GM21723 (cell line): ENCODE measurements at regions not wholly inside any gene's neighbourhood (a gene's known extent, or its start where the extent isn't known, plus 50 kb on each side); places are given as distances from the start of the nearest gene placed in this dataset.

Experiments
- ATAC-seq: cut with Tn5 transposase; IDR thresholded peaks from one replicate; pipeline ENCODE4 v1.9.1; 2021; ENCODE audit warnings: mild to moderate bottlenecking, moderate library complexity; ENCODE audit not compliant: unreplicated experiment

DNA sequence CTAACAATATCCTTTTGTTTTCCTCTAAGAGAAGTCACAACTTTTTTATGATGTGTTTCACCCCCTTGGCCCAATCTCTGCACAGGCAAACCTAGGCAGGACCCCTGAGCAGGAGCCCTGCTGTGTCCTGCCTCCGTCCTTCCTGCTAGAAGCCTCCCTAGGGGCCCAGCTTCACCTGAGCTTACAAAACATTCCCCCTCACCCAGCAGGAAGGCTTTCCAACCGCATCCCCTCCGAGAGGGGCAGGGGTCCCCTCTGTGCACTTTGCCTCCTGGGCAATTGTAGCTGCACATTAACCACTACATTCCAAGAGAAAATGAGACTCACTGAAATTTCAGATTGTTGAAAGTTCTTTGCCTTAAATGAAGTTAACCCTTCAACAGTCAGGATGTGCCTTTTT is 176.2 kb downstream of the IRX2 start:
- ATAC-seq, result no peak

DNA sequence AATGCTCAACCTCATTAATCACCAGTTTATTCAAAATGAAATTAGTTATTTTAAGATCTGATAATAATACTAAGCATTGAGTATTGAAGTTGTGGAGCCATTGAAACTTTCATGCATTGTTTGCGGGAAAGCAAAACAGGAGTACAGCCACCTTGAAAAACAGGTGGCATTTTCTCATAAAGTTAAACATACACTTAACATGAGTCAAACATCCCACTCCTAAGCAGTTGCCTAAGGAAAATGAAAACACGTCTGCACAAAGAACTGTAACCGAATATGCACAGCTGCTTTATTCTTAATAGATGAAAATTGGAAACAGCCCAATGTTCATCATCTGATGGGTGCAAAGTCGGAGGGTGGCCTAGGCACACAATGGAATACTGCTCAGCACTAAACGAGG is 177.3 kb downstream of the IRX2 start:
- ATAC-seq, result no peak

DNA sequence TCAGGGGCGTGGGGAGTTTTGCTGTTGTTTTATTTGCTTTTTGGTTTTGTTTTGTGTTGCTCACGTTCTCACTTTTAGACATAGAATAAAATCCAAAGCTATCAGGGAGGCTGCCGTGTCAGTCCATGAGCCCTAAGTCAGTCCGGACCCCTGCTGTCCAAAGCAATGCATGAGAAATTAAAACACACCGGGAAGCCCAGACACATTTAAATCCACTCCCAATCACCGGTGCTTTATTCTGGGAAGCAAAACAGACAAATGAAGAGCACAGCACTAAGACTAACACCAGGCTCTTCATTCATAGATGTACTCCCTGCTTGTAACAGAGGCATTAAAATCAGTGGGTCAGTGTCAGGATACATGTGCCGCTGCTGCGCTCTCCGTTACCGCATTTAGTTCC is 180.9 kb downstream of the IRX2 start:
- no peak for ATAC-seq

DNA sequence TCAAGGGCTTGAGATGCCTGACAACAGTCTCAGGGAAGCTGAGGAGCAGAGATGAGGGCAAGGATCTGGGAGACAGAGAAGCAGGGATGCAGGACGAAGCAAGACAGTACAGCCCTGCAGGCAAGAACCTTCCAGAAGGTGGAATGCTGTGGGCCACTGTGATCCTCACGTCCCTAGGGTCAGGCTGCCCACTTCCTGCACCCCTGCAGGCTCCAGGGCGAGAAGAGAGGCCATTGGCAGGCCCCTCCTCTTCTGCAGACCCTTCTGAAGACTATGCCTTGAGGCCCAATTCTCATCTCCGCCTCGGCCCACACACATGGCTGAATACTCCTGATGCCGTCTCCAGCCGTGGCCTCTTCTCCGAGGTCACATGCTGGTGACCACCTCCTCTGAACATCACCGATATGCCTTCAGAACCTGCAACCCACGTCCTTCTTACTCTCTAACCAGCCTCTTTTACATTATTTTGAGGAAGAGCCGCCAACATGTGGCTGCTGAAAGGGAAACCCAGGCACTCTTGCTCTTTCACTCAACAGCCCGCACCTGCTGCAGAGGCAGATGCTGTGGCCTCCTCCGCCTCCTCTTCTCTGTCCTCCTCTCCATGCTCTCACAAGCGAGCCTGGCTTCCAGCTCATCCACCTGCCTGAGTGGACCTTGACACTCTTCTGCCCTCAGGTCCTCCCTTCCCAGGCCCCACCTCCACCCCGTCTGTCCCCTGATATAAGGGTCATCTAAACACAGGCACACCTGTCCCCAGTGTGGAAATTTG is 181.5 kb downstream of the IRX2 start:
- no peak for ATAC-seq

DNA sequence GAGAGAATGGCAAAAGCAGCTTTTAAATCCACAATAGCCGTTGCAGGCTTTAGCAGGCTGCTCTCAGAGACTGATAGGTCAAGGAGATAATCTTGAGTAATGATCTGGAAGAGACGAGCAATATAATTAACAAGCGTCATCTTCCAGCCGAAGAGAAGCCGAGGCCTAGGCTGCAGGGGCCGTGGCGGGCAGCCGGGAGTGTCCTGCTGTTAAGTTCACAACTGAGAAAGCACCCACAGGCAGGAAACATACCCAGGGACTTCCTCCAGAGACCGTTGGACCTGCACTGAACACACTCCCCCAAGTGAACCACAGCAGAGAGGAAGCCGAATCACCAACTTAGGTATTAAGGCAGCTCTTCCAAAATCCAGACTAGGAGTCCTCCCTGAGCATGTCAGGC is 182.3 kb downstream of the IRX2 start:
- ATAC-seq, result no peak

DNA sequence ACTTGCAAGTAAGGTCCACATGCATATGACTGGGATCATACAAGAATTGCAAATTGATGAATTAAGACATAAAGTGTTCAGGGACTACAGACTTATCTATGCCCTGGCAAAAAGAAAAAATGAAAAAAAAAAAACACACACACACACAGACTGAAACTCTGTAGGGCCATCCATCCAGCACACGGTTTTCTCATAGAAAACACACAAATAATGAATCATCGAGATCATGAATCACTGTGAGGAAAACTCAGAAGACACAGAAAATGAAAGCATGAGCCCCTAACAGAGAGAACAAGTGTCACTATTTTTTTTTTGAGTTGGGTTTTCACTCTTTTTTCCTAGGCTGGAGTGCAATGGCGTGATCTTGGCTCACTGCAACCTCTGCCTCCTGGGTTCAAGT is 185.2 kb downstream of the IRX2 start:
- no peak for ATAC-seq

DNA sequence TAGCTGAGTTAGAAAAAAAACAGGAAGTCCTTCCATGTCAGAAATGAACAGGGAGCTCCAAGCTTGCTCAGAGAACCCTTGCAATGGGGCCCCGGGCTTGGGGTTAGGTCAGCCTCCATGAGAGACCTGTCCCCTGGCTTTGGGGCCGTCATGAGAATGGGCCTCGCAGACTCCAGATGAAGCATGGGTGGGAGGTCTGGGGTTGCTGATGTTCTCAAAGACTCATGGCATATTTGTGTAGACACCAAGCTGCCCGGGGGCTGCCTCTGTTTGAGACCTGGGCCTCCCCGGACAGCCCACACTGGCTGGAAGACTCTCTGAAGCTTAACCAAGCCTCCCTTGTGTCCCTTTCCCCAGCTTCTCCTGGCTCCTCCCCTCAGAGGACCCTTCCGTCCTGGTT is 186.3 kb downstream of the IRX2 start:
- no peak for ATAC-seq

DNA sequence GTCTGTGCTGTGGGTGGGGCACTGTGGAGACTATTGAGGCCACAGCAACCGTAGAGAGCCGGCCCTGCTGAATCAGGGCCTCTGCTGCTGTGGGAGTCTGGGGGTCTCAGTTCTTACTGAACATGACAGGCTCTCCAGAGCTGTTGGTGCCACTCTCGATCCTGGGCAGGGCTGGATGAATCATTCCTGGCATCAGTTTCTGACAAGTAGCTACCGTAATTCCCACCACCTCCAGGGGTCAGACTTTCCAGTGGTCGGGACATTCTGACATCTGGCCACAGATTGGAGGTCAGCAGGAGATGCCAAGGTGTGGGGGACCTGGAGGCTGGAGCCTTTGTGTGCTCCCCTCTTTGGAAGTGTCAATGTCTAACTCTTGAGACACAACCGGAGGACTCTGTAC is 188.4 kb downstream of the IRX2 start:
- no peak for ATAC-seq

DNA sequence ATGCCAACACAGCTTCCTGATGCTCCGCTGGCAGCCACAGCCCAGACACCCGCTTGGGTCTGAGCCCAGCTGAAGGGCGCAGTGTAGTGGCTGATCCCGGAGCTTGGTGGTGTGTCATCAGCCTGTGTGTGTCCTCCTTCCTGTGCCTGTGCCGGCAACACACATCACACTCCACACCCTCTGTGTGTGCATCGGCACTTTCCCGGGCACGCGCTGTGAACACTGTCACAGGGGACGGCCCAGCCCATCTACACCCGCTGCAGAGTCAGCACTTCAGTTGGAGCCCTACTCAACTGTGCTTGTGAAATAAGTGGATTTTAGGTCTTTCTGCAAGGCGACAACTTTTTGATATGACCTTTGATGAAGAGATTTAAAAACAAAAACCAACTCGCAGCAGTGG is 189.4 kb downstream of the IRX2 start:
- ATAC-seq, result no peak

DNA sequence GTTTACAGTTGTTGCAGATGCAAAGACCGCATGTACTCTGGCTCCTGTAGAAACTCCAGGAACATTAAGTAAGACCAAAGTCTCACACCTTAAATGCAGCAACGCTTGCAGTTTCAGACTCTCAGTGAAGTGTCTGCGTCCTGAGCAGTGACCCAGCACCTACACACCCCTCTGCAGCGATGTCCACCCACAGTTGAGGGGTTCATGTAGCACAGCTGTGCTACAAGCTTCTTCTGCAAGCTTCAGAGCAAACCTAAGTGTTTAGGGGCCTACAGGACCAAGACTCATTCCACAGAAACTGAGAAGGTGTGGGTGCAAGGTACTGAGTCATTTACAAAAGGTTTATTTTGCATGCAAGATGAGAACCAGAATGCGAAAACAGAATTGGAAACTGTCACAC is 191.0 kb downstream of the IRX2 start:
- no peak for ATAC-seq

DNA sequence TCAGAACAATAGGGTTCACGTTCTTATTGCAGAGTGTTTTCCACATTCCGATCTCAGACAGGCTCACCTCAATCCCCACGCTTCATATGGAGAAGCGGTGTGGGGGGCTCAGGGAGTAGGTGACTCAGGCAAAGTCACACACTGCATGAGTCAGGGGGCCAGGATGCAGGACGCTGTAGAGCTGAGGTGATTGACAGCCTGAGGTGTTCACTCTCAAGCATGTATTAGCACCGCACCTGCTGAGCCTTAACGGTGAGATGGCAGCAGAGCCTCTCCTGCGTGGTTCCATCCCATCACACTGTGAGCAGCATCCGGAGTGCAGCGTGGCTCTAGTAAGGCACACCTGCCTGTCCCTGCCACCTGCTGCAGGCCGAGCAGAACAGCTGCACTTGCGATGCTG is 194.0 kb downstream of the IRX2 start:
- ATAC-seq, result no peak

DNA sequence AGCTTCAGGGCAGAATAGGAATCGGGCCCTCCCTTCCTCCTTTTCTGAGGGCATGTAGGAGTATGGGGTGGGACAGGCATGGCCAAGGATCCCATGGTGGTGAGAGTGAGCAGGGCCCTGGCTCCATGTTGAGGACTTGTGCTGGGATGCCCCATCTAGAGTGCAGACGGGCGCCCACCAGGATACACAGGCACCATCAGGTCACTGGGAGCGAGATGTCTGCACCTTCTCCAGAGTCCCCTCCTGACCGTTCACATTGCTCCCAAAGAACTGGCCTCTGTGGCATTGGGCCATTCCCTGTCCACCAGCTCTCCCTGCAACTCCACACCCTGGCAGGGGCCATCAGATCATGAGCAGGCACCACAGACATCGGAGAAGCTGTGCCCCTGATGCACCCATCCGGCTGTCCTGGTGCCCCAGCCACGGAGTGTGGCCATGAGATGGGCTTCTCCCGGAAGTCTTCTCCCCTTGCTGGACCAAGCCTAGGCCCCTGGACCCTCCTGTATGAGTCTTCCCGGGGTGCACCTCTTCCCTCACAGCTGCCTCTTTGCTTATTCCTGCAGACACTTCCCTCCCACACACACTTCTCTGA is 195.0 kb downstream of the IRX2 start:
- ATAC-seq, result no peak

DNA sequence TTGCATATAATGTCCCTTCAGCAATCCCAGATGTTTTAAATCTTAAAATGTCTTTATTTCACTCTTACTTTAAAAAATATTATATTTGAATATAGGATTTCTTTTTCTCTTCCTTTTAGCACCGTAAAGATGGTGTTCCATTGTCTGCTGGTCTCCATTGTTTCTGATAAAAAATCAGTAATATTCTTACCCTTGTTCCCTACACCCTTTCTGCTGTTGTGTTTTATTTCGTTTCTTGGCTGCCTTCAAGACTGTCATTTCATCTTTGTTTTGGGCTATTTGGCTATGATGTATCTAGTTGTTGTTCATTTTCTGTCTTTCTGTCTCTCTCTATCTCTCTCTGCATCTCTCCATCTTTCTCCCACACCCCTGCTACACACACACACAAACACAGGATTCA is 197.9 kb downstream of the IRX2 start:
- no peak for ATAC-seq

DNA sequence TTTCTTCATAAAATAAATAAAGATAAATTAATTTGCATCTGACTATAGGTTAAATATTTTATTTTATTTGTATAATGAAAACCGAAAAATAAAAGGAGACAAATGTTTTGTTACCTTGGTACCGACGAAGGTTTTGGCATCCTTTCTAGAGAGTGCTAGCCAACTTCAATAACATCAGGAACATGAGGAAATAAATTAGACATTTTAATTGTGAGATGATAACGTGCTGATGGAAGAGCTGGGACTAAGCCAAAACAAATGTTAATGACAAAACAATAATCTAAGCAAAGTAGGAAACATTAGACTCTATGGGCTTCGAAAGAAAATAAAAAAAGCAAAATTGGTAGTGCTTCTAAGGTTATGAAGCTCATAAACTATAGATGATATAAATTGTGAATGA is 201.0 kb downstream of the IRX2 start:
- no peak for ATAC-seq

DNA sequence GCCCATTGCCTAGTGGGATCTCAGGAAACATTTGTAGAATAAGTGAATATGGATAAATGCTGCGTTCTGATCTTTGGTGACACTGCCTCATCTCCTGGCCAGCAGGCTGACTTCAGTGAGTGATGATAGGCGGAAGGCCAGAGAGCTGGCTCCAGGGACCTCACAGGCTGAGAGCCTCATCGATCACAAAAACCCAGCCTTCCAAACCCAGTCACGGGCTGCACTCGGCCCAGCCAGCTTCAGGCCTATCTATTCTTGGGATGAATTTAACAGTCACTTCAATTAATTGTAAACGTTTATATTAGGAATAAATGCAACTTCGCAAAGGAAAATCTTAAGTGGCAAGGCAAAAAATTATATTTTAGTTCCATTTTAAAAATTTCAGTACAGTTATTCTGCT is 201.6 kb downstream of the IRX2 start:
- ATAC-seq, result no peak

DNA sequence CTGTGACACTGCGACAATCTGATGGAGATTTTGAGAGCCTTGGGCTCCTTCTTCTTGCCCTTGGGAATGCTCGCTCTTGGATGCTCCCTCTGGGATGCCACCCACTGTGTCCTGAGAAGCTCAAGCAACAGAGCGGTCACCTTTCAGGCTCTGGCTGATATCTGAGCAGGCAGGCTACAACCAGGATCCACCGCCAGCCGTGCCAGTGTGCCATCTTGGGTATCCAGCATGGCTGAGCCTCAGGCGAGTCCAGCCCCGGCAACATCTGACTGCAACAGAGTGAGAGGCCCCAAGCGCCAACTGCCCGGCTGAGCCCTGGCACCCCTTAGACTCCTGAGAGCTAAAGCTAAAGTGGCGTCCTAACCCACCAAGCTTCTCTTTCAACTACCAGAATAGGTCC is 202.1 kb downstream of the IRX2 start:
- ATAC-seq, result no peak

DNA sequence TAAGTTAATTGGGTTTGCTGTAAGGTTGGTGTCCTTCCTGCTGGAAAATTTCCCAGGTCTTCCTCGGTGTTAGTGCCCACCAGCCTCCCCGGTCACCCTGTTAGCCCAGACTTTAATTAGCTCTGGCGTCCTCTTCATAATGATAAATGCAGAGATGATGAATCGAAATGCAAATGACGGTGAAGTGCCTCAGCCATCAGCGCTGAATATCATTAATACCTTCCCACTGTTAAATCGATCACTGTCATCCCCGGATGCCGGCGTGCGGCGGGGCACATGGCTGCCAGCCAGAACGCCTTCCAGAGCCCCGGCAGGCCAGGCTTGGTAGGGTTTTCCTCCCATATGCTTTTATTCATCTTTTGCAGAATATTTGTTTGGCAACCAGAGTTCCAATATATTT is 204.5 kb downstream of the IRX2 start:
- ATAC-seq, result no peak

DNA sequence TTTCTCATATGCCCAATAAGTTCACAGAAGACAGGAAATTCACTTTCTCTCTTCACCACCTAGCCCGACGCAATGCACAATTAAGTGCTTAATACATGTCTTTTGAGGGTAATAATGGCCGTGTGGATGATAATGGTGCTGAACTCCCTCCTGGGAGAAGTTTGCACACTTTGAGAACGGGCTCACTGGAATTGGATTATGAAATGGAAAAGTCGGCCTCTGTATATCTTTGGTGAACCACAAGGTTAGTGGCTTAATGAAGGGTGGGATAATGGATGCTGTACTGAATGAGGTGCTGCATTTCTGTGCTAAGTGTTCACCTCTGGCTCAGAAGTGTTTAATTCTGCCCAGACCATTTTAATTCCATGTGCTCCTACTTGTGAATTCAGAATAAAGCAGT is 207.5 kb downstream of the IRX2 start:
- no peak for ATAC-seq

DNA sequence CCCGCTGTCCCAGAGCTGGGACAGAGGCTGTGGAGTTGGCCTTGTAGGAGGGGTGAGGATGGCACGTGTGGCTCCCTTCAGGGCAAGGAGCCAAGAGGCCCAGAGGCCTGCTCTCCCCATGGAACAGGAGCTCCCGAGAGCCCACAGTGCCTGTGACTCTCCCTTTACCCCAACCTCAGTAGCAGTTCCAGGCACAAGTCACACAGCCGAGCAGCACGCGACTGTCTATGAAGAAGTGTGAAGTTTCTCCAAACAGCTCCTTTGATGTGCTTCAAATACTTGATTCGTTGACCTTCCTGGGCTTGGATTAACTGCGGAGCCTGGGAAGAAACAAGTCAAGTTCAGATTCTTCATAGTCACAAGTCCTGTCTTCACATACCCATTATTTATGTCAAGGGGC is 208.7 kb downstream of the IRX2 start:
- no peak for ATAC-seq

DNA sequence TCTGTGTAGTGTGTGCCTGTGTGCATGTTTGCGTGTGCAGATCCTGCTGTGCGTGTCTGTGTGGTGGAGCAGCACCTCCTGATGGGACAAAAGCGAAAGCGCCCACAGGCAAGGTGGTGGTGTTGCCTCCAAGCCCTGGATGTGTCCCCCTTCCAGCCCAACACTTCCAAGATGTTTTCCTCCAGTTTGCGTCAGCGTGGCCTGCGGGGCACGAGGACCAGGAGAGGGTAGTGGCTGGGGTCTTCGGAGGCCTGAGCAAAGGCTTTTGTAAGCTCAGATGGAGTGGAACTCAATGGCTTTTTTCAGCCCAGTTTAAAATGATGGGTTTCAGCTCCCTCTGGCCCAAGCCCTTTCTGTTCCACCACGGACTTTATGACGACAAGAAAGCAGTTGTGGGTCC is 209.5 kb downstream of the IRX2 start:
- ATAC-seq, result no peak

DNA sequence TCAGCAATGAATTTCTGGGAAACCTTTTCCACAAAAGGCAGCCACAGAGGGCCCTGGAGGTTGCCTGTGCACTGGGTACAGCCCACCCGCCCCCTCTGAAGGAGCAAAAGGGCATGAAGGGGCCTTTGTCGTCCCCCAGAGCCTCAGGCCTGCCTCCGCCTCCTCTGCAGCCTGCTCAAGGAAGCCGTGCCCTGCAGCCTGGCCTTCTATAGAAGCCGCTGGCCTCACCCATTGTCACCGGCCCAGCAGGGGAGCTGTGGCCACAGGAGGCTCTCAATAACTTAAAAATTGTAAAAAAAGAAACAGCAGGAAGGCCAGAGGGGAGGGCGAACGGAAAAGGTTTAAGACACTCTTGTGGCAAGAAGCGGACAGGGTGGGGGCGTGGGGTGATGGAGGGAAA is 213.3 kb downstream of the IRX2 start:
- ATAC-seq, result no peak

DNA sequence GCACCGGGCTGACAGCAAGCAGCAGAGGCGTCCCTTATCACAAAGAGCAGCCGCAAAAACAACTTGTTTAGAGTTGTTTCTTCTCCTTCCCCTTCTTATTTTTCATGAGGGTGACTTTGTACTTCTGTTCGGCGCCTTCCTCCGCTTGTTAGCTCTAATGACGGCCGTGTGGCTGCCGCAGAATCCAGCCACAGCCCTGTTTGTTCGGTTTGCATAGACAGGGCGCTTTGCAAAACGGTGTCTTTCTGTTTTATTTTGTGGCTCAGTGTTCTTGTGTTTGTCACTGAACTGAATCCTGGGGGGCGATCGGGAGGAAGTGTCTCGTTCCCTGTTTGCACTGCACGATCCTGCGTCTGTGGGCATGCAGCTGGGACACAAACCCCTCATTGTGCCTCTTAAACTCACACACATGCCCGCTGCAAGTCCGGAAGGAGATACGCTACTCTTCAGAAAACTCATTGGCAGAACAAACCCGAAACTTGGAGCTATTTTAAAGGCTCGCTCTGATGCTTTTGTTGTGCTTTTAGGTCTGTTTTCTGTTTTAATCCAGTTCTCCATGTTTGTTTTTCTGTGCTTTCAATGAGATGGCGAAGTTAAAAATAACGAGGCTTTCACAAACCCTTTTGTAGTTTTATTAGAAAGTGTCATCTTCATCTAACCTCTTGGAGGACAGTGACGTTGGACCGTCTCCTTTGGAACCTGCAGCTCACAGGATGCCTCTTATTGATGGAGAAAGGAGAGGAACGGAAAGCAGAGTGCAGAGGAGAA is 213.9 kb downstream of the IRX2 start:
- no peak for ATAC-seq
